K562 (cell line): ENCODE measurements at regions not wholly inside any gene's neighbourhood (a gene's known extent, or its start where the extent isn't known, plus 50 kb on each side); places are given as distances from the start of the nearest gene placed in this dataset.

Experiments used
- IFI16 ChIP-seq: fragments of 250-450 bp; sonication (Bioruptor Pico); IDR thresholded peaks from 2 replicates; pipeline ENCODE4 v2.1.2; 2022; ENCODE audit warnings: mild to moderate bottlenecking, inconsistent platforms
- ZNF263 ChIP-seq: sonication (generic); formaldehyde crosslinking; IDR thresholded peaks from 2 replicates; pipeline ENCODE4 v1.8.0; 2022; ENCODE audit warnings: mild to moderate bottlenecking, missing genetic modification reagents, borderline replicate concordance

DNA sequence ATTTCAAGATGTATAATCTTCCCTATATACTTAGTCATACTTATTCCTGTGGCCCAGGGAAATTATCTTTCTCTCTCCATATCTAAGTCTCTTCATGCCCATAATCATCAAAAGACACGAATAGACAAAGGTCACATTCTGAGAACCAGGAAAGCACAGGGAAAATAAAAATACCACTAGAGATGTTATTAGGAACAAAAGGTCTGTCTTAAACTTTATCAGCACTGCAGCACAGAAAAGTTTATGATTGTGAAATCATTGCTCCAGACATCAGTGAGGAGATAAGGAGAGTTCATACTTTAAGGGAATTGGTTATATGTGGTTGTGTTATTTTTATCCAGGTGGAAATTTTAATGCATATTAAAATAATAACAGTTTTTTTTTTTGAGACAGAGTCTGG, 974.6 kb upstream of the CELF2 start:
- no peak for TF ChIP-seq IFI16 (CRISPR knock-in tag)
- no peak for TF ChIP-seq ZNF263
